GM21737 (cell line): ENCODE measurements at regions not wholly inside any gene's neighbourhood (a gene's known extent, or its start where the extent isn't known, plus 50 kb on each side); places are given as distances from the start of the nearest gene placed in this dataset.

Experiments
- ATAC-seq: cut with Tn5 transposase; IDR thresholded peaks from one replicate; pipeline ENCODE4 v1.9.1; 2021; ENCODE audit warnings: mild to moderate bottlenecking, moderate library complexity; ENCODE audit not compliant: unreplicated experiment

GRCh38 chr3:137201066-137201465, 243.3 kb downstream of the IL20RB start:
- no peak for ATAC-seq

- no peak for ATAC-seq
Observed at GRCh38 chr3:137202941-137203340, 245.2 kb downstream of the IL20RB start.

- no peak for ATAC-seq
Observed at GRCh38 chr3:137204409-137204808, 246.6 kb downstream of the IL20RB start.

- no peak for ATAC-seq
Observed at GRCh38 chr3:137205394-137206045, 247.7 kb downstream of the IL20RB start.

GRCh38 chr3:137207616-137208015, 249.8 kb downstream of the IL20RB start:
- no peak for ATAC-seq

GRCh38 chr3:137217733-137218132, 259.9 kb downstream of the IL20RB start:
- no peak for ATAC-seq

- ATAC-seq, result no peak
Observed at GRCh38 chr3:137219801-137220445, 262.1 kb downstream of the IL20RB start.

- no peak for ATAC-seq
Observed at GRCh38 chr3:137222736-137223225, 265.0 kb downstream of the IL20RB start.

- ATAC-seq, result no peak
Observed at GRCh38 chr3:137224464-137224863, 266.7 kb downstream of the IL20RB start.

- ATAC-seq, result no peak
Observed at GRCh38 chr3:137242836-137243400, 285.1 kb downstream of the IL20RB start.

- no peak for ATAC-seq
Observed at GRCh38 chr3:137246491-137246890, 288.7 kb downstream of the IL20RB start.

GRCh38 chr3:137249311-137249940, 291.6 kb downstream of the IL20RB start:
- ATAC-seq, result no peak

GRCh38 chr3:137259089-137259488, 301.3 kb downstream of the IL20RB start:
- no peak for ATAC-seq

- no peak for ATAC-seq
Observed at GRCh38 chr3:137259701-137260100, 301.9 kb downstream of the IL20RB start.

GRCh38 chr3:137264071-137264820, 306.5 kb downstream of the IL20RB start:
- no peak for ATAC-seq

GRCh38 chr3:137264843-137265330, 307.1 kb downstream of the IL20RB start:
- ATAC-seq, result no peak

- ATAC-seq, result no peak
Observed at GRCh38 chr3:137282871-137283270, 325.1 kb downstream of the IL20RB start.

GRCh38 chr3:137285924-137286323, 328.1 kb downstream of the IL20RB start:
- ATAC-seq, result no peak

GRCh38 chr3:137293086-137293485, 335.3 kb downstream of the IL20RB start:
- no peak for ATAC-seq

- no peak for ATAC-seq
Observed at GRCh38 chr3:137294139-137294538, 336.4 kb downstream of the IL20RB start.

- ATAC-seq, result no peak
Observed at GRCh38 chr3:137294839-137295238, 337.1 kb downstream of the IL20RB start.
